Uterus (tissue), 3 donors: ENCODE measurements at regions not wholly inside any gene's neighbourhood (a gene's known extent, or its start where the extent isn't known, plus 50 kb on each side); places are given as distances from the start of the nearest gene placed in this dataset.

Experiments
- DNase-seq, 2 donors: peaks; one replicate each; pipeline ENCODE4 v3.0.0-alpha.2; 2019 to 2020
- H3K27ac ChIP-seq, 2 donors: fragments of 200-600 bp; sonication (generic); 1 replicate in 1 of 2; 2 replicates in 1 of 2; pipeline ENCODE4 v1.5.1; 2016 to 2018
- H3K27me3 ChIP-seq, 2 donors: fragments of 200-600 bp; sonication (generic); one replicate each; pipeline ENCODE4 v1.5.1; 2018 to 2019; ENCODE audit warnings: control low read depth in 1 of 2
- H3K36me3 ChIP-seq, 2 donors: fragments of 200-600 bp; sonication (generic); one replicate each; pipeline ENCODE4 v1.5.1; 2019; ENCODE audit warnings: control low read depth in 1 of 2
- H3K4me1 ChIP-seq, 2 donors: fragments of 200-600 bp; sonication (generic); one replicate each; pipeline ENCODE4 v1.5.1; 2018 to 2019; ENCODE audit warnings: control low read depth in 1 of 2
- H3K4me3 ChIP-seq, 2 donors: fragments of 200-600 bp; sonication (generic); 1 replicate in 1 of 2; 2 replicates in 1 of 2; pipeline ENCODE4 v1.5.1; 2018 to 2019; ENCODE audit warnings: mild to moderate bottlenecking in 1 of 2
- H3K9me3 ChIP-seq, 2 donors: fragments of 200-600 bp; sonication (generic); one replicate each; pipeline ENCODE4 v1.5.1; 2019; ENCODE audit warnings: control low read depth in 1 of 2
- POLR2A ChIP-seq, 2 donors: fragments of 450-650 bp; IDR thresholded peaks; one replicate each; pipeline ENCODE4 v1.6.1; 2016; ENCODE audit warnings: antibody characterized with exemption in 2 of 2, mild to moderate bottlenecking in 1 of 2, moderate library complexity in 1 of 2
- intact Hi-C: fragments of 100-400 bp; cut with DNase I; formaldehyde crosslinking; loops from one replicate; pipeline ENCODE4 v1.15.1; 2023; ENCODE audit warnings: low total_unique reads
- TF ChIP-seq, protein P1 (sequence below), 4 experiments: fragments of 200-600 bp in 2 of 4; fragments of 450-650 bp in 2 of 4; sonication (generic) in 2 of 4; IDR thresholded peaks; one replicate each; pipeline ENCODE4 v1.5.1; 2016 to 2019; ENCODE audit warnings: antibody characterized with exemption in 4 of 4, mild to moderate bottlenecking in 2 of 4, moderate library complexity in 1 of 4
- donor health status: DM: yes; HTN: yes; CAD: no.

DNA sequence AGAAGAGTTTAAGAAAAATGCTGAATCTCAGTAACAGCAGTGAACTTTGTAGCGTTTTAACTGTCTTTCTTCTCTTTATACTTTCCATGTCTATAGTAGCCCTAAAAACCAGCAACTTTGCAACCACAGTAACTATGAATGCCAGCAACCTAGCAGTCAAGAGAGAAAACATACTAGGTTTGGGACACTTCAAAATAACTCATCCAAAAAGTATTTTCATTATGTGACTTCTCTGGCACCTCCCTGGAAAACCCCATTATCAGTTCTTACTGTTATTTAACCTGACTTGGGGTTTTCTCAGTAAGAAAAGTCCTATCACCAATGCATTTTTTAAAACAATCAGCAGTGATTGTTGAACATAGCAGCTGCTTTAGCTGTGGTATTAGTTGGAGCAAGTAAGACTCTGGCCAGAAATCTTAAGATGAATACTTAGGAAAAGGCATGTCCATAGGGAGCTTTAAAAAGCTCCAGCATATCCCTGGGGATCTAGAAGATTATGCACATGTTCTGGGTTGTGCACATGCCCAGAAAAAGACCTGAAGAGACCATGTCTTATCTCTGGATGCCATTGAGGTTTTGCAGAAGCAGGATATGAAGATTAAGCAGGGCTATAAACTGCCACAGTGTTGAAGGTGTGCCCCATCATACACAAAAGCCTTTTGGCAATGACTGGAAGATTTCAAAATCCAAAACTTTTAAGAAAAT lies 411.3 kb downstream of the CMPK2 start:
- TF ChIP-seq POLR2A (IDR thresholded peaks at IDR 0.05) = no peak
- TF ChIP-seq, protein P1, sequence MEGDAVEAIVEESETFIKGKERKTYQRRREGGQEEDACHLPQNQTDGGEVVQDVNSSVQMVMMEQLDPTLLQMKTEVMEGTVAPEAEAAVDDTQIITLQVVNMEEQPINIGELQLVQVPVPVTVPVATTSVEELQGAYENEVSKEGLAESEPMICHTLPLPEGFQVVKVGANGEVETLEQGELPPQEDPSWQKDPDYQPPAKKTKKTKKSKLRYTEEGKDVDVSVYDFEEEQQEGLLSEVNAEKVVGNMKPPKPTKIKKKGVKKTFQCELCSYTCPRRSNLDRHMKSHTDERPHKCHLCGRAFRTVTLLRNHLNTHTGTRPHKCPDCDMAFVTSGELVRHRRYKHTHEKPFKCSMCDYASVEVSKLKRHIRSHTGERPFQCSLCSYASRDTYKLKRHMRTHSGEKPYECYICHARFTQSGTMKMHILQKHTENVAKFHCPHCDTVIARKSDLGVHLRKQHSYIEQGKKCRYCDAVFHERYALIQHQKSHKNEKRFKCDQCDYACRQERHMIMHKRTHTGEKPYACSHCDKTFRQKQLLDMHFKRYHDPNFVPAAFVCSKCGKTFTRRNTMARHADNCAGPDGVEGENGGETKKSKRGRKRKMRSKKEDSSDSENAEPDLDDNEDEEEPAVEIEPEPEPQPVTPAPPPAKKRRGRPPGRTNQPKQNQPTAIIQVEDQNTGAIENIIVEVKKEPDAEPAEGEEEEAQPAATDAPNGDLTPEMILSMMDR (IDR thresholded peaks at IDR 0.05) = no peak
- Histone ChIP-seq H3K4me1 (no peaks in the 10 kb centered on the region), H3K27ac (no peak overlapping the region), H3K9me3 (no peaks in the 10 kb centered on the region), H3K27me3 (no peaks in the 10 kb centered on the region), H3K4me3 (no peak overlapping the region), H3K36me3 (no peaks in the 10 kb centered on the region)
- no peak for DNase-seq
- intact Hi-C loops = no loop called here

GRCh38 chr2:6459138-6459537 lies 406.6 kb downstream of the CMPK2 start:
- no peaks in the 10 kb centered on the region for H3K27me3 ChIP-seq
- no peaks in the 10 kb centered on the region for H3K4me1 ChIP-seq
- TF ChIP-seq, protein P1 (IDR thresholded peaks at IDR 0.05) = no peak
- TF ChIP-seq POLR2A (IDR thresholded peaks at IDR 0.05) = no peak
- H3K9me3 ChIP-seq = no peaks in the 10 kb centered on the region
- no peak overlapping the region for H3K4me3 ChIP-seq
- DNase-seq = no peak
- intact Hi-C loops = no loop called here
- H3K27ac ChIP-seq = no peak overlapping the region
- no peaks in the 10 kb centered on the region for H3K36me3 ChIP-seq

DNA sequence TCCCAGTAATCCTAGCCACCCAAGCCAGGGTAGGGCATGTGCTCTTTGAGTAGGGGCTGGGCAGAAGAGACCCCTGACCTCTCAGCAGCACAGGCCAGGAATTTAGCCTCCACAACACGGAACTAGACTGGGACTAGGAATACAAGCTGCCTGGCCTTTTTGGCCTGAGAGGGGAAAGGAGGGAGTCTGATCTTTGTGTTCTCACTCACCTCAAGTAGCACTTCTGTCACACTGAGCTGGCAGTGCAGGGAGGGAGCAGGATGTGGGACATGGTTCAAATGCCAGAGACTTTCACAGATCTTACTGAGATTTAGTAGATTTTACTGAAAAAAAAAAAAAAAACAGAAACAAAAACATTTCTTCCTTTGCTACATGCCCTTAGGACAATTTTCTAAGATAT lies 395.2 kb downstream of the CMPK2 start:
- Histone ChIP-seq H3K27ac (no peak overlapping the region), H3K9me3 (no peaks in the 10 kb centered on the region), H3K4me1 (no peaks in the 10 kb centered on the region), H3K27me3 (no peaks in the 10 kb centered on the region), H3K36me3 (no peaks in the 10 kb centered on the region), H3K4me3 (no peak overlapping the region)
- no peak for DNase-seq
- intact Hi-C loops = no loop called here
- TF ChIP-seq, protein P1 (IDR thresholded peaks at IDR 0.05) = no peak
- TF ChIP-seq POLR2A (IDR thresholded peaks at IDR 0.05) = no peak

DNA sequence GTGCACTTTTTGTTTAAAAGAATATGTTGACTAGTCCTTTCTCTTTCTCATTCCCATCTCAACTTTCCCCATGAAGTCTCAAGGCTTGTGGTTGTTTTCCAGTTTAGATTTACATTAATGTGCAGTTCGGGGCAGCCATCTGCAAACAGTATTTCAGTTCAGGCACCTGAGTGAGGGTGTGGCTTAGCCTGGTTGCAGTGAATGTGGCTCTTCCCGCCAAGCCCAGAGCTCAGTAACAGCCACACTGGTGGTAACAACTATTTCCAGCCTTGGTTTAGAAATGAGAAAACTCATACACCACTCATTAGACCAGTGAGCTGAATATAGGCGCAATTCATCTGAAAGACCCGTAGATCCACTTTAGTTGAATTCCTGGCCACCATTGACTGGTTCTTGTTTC lies 394.3 kb downstream of the CMPK2 start:
- no peaks in the 10 kb centered on the region for H3K4me1 ChIP-seq
- no peak overlapping the region for H3K4me3 ChIP-seq
- TF ChIP-seq POLR2A (IDR thresholded peaks at IDR 0.05) = no peak
- TF ChIP-seq, protein P1 (IDR thresholded peaks at IDR 0.05) = no peak
- H3K9me3 ChIP-seq = no peaks in the 10 kb centered on the region
- H3K27ac ChIP-seq = no peak overlapping the region
- no peaks in the 10 kb centered on the region for H3K36me3 ChIP-seq
- DNase-seq = no peak
- intact Hi-C loops = no loop called here
- H3K27me3 ChIP-seq = no peaks in the 10 kb centered on the region

DNA sequence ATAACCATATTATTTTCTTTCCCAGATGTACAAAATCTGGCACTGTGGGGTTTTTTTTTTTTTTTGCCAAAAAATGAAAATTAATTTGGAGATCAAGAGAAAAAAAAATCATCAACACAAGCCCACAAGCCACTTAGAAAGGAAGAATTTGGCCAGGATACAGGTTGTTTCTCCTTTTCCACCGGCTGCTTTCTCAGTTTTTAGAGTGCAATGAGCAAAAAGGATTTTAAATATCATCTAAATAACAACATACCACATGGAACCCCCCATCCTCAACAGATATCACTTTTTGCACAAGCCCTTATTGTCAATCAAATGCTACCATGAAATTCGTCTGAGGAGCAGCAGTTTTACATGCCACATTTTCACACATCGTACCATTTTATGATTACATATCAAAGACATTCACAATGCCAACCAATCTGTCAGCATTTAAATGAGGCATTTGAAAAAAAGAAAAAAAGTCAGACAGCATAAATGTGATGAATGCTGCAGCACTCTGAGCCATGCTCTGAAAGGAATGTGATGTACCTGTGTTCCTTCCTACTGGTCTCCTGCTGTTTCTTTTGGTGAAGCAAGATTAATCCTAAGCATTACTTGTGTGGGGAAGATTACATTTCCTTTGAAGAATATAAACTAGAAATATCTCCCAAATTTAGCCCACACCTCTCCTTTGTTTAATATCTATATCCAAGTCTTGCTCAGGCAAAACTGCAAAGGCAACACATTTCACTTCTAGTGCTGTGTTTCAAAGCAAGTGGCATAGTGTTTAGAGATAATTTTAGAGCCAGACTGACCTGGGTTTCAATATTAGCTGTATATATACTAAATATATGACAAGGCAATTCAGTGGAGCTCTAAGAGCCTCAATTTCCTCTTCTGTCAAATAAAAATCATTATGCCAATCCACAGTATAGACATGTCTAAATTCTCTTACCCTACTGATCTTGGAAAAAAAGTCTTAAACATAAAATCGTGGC lies 391.3 kb downstream of the CMPK2 start:
- H3K9me3 ChIP-seq = no peaks in the 10 kb centered on the region
- no peaks in the 10 kb centered on the region for H3K4me1 ChIP-seq
- intact Hi-C loops = no loop called here
- H3K36me3 ChIP-seq = no peaks in the 10 kb centered on the region
- H3K27me3 ChIP-seq = no peaks in the 10 kb centered on the region
- no peak for DNase-seq
- no peak for TF ChIP-seq POLR2A (IDR thresholded peaks at IDR 0.05)
- TF ChIP-seq, protein P1 (IDR thresholded peaks at IDR 0.05) = no peak
- no peak overlapping the region for H3K4me3 ChIP-seq
- no peak overlapping the region for H3K27ac ChIP-seq
